Colonic mucosa (tissue), 4 donors: ENCODE measurements at regions not wholly inside any gene's neighbourhood (a gene's known extent, or its start where the extent isn't known, plus 50 kb on each side); places are given as distances from the start of the nearest gene placed in this dataset.

Source experiments
- DNase-seq: peaks from one replicate; pipeline ENCODE4 v3.0.0-alpha.2; 2020
- H3K27ac ChIP-seq: fragments of 200-600 bp; one replicate; pipeline ENCODE4 v1.8.0; 2021
- H3K27me3 ChIP-seq: fragments of 200-600 bp; one replicate; pipeline ENCODE4 v1.8.0; 2021
- H3K36me3 ChIP-seq: fragments of 200-600 bp; one replicate; pipeline ENCODE4 v1.8.0; 2021
- H3K4me1 ChIP-seq: fragments of 200-600 bp; one replicate; pipeline ENCODE4 v1.8.0; 2021; ENCODE audit warnings: mild to moderate bottlenecking
- H3K4me3 ChIP-seq: fragments of 200-600 bp; one replicate; pipeline ENCODE4 v1.8.0; 2021
- H3K9ac ChIP-seq, 2 donors: one replicate each; pipeline ENCODE4 v1.7.0; 2013; ENCODE audit warnings: control low read depth in 2 of 2, low read depth in 2 of 2, low read length in 2 of 2
- H3K9me3 ChIP-seq: fragments of 200-600 bp; one replicate; pipeline ENCODE4 v1.8.0; 2021
- intact Hi-C: fragments of 100-400 bp; cut with DNase I; formaldehyde crosslinking; loops from one replicate; pipeline ENCODE4 v1.14.1; 2022
- TF ChIP-seq, protein P1 (sequence below): fragments of 200-600 bp; IDR thresholded peaks from one replicate; pipeline ENCODE4 v1.8.0; 2022; ENCODE audit warnings: antibody characterized with exemption, mild to moderate bottlenecking
- donor health status: healthy.
- donor health status: DM: no; HTN: no; CAD: no.
- donor health status: DM: no; HTN: no; CAD: no.

DNA sequence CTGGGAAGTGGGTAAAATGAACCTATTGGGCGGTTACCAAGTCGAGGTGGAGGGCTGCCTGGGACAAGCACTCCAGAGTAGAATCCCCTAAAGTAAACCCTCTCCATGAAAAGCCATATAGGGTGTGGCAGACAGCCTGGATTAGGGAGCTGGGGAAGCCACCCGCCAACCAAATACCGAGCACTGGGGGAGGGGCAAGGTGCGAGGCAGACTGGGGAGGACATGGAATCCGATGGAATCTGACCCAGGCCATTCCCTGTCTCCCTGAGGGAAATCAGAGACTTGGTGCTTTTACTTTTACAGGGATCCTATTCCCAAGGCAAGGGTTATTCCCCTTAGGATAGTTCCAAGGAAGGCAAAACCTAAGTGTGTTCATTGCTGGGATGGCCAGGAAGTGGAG, 130.9 kb upstream of the HSD17B12 start:
- no peaks in the 10 kb centered on the region for H3K4me1 ChIP-seq
- TF ChIP-seq, protein P1, sequence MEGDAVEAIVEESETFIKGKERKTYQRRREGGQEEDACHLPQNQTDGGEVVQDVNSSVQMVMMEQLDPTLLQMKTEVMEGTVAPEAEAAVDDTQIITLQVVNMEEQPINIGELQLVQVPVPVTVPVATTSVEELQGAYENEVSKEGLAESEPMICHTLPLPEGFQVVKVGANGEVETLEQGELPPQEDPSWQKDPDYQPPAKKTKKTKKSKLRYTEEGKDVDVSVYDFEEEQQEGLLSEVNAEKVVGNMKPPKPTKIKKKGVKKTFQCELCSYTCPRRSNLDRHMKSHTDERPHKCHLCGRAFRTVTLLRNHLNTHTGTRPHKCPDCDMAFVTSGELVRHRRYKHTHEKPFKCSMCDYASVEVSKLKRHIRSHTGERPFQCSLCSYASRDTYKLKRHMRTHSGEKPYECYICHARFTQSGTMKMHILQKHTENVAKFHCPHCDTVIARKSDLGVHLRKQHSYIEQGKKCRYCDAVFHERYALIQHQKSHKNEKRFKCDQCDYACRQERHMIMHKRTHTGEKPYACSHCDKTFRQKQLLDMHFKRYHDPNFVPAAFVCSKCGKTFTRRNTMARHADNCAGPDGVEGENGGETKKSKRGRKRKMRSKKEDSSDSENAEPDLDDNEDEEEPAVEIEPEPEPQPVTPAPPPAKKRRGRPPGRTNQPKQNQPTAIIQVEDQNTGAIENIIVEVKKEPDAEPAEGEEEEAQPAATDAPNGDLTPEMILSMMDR, result no peak
- H3K27me3 ChIP-seq, result no peaks in the 10 kb centered on the region
- intact Hi-C loops, result no loop called here
- no peaks in the 10 kb centered on the region for H3K36me3 ChIP-seq
- no peak overlapping the region for H3K27ac ChIP-seq
- H3K9me3 ChIP-seq, result no peaks in the 10 kb centered on the region
- DNase-seq, result no peak
- H3K9ac ChIP-seq, result no peak overlapping the region
- no peak overlapping the region for H3K4me3 ChIP-seq

DNA sequence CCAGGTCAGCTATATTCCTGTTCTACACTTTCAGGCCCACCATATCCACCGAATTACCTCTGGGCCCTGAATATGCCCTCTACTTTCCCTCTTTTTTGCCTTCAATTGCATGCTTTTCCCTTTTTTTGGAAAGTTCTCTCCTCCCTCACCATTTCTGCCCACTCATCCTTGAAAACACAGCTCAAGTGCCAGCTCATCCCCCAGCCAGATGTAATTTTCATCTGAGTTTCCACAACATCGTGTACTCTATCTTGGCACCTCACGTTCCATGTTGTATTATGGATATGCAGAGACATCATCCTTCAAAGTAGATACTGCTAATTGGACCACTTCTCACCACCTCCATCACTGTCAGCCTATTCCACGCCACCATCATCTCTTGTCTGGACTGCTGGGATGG, 129.8 kb upstream of the HSD17B12 start:
- H3K4me3 ChIP-seq, result no peak overlapping the region
- DNase-seq, result no peak
- TF ChIP-seq, protein P1, result no peak
- H3K9me3 ChIP-seq, result no peaks in the 10 kb centered on the region
- intact Hi-C loops, result no loop called here
- no peak overlapping the region for H3K27ac ChIP-seq
- H3K4me1 ChIP-seq, result no peaks in the 10 kb centered on the region
- no peaks in the 10 kb centered on the region for H3K27me3 ChIP-seq
- no peak overlapping the region for H3K9ac ChIP-seq
- H3K36me3 ChIP-seq, result no peaks in the 10 kb centered on the region

GRCh38 chr11:43554148-43554473, 126.4 kb upstream of the HSD17B12 start:
- TF ChIP-seq, protein P1, result no peak
- H3K27me3 ChIP-seq, result peaks cover 11% of the 10 kb centered on the region
- H3K9ac ChIP-seq, result no peak overlapping the region
- no peak overlapping the region for H3K4me3 ChIP-seq
- H3K27ac ChIP-seq, result no peak overlapping the region
- H3K4me1 ChIP-seq, result no peaks in the 10 kb centered on the region
- intact Hi-C loops, result no loop called here
- no peaks in the 10 kb centered on the region for H3K9me3 ChIP-seq
- H3K36me3 ChIP-seq, result no peaks in the 10 kb centered on the region
- DNase-seq, result no peak

DNA sequence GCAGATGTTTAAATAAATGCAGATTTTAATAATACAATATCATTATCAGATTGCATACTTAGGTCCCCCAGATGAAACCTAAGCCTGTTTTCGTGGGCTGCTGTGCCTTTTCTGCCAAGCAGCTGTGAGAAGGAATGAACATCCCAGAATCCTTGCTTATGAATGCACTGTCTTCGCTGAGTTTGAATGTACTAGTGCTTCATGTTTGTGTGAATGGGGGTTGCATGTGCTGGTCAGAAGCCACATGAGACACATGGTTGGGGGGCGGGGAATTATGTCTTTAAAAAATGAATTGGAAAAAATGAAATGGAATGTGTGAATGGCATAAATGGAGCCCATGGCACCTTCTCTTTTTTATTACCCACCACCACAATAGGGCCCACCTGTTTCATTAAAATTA, 125.4 kb upstream of the HSD17B12 start:
- intact Hi-C loops, result no loop called here
- TF ChIP-seq, protein P1, result no peak
- H3K9ac ChIP-seq, result no peak overlapping the region
- H3K4me3 ChIP-seq, result no peak overlapping the region
- H3K27ac ChIP-seq, result no peak overlapping the region
- peaks cover 11% of the 10 kb centered on the region for H3K27me3 ChIP-seq
- no peaks in the 10 kb centered on the region for H3K36me3 ChIP-seq
- DNase-seq, result no peak
- H3K4me1 ChIP-seq, result no peaks in the 10 kb centered on the region
- H3K9me3 ChIP-seq, result no peaks in the 10 kb centered on the region

GRCh38 chr11:43555816-43556611, 124.5 kb upstream of the HSD17B12 start:
- H3K4me1 ChIP-seq, result no peaks in the 10 kb centered on the region
- no peak overlapping the region for H3K4me3 ChIP-seq
- intact Hi-C loops, result no loop called here
- no peak for DNase-seq
- TF ChIP-seq, protein P1, result no peak
- no peaks in the 10 kb centered on the region for H3K9me3 ChIP-seq
- peaks cover 11% of the 10 kb centered on the region for H3K27me3 ChIP-seq
- no peaks in the 10 kb centered on the region for H3K36me3 ChIP-seq
- H3K9ac ChIP-seq, result no peak overlapping the region
- no peak overlapping the region for H3K27ac ChIP-seq
